ENCODE measurements at regions not wholly inside any gene's neighbourhood (a gene's known extent, or its start where the extent isn't known, plus 50 kb on each side); places are given as distances from the start of the nearest gene placed in this dataset.
A peak's percentile ranks its signal among the peaks of the same experiment; 100 is the strongest.
"Not testable (repeated sequence)": the region's sequence is repeated elsewhere in the genome, so short reads cannot be mapped to it uniquely, and the experiment has no call there.

DNA sequence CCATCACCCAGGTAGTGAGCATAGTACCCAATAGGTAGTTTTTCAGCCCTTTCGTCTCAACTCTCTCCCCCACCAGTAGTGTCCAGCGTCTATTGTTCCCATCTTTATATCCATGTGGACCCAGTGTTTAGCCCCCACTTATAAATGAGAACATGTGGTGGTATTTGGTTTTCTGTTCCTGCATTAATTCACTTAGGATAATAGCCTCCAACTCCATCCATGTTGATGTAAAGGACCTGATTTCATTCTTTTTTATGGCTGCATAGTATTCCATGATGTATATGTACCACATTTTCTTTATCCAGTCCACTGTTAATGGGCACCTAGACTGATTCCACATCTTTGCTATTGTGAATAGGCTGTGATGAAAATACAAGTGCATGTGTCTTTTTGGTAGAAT lies 51.3 kb downstream of the NACA2 start:
- not testable (repeated sequence) for H3K9me2 ChIP-seq (replicated peaks; ENCODE audit: low read depth, low read length); H3K79me2 ChIP-seq (ENCODE audit: insufficient read depth, low read length); H3K4me1 ChIP-seq (ENCODE audit: insufficient read depth, low read length, poor library complexity, severe bottlenecking); H4K20me1 ChIP-seq (ENCODE audit: insufficient read depth, low read length, poor library complexity, severe bottlenecking); H3K36me3 ChIP-seq (ENCODE audit: insufficient read depth, low read length); H3K4me3 ChIP-seq (ENCODE audit: low read length, poor library complexity, severe bottlenecking); H3K9me3 ChIP-seq (ENCODE audit: insufficient read depth, low read depth, low read length); H3F3A ChIP-seq (ENCODE audit: low read depth); H3K27me3 ChIP-seq (ENCODE audit: insufficient read depth, low read length, poor library complexity, severe bottlenecking); H2AFZ ChIP-seq (ENCODE audit: low read length); H3K9ac ChIP-seq (ENCODE audit: low read depth, low read length, poor library complexity, severe bottlenecking); H3K4me2 ChIP-seq (ENCODE audit: low read depth, low read length, poor library complexity, severe bottlenecking)

DNA sequence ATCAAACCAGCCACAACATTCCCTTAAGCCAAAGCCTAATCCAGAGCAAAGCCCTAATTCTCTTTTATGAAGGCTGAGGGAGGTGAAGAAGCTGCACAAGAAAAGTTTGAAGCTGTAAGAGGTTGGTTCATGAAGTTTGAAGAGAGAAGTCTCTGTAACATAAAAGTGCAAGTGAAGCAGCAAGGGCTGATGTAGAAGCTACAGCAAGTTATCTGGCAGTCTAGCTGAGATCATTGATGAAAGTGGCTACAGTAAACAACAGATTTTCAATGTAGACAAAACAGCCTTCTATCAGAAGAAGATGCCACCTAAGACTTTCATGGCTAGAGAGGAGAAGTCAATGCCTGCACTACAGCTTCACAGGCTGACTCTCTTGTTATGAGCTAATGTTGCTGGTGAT lies 52.5 kb downstream of the NACA2 start:
- Histone ChIP-seq H3K36me3 (ENCODE audit: insufficient read depth, low read length) (no peaks in the 10 kb centered on the region), H2AFZ (ENCODE audit: low read length) (0 out of 2 replicates have a peak overlapping the region, but pooled peaks have one; percentile 52), H3F3A (ENCODE audit: low read depth) (no peaks in the 10 kb centered on the region), H3K79me2 (ENCODE audit: insufficient read depth, low read length) (no peaks in the 10 kb centered on the region), H3K9ac (ENCODE audit: low read depth, low read length, poor library complexity, severe bottlenecking) (no peak overlapping the region), H3K4me2 (ENCODE audit: low read depth, low read length, poor library complexity, severe bottlenecking) (no peak overlapping the region), H4K20me1 (ENCODE audit: insufficient read depth, low read length, poor library complexity, severe bottlenecking) (no peaks in the 10 kb centered on the region), H3K27me3 (ENCODE audit: insufficient read depth, low read length, poor library complexity, severe bottlenecking) (no peaks in the 10 kb centered on the region), H3K9me3 (ENCODE audit: insufficient read depth, low read depth, low read length) (peaks cover 10% of the 10 kb centered on the region; the same call in 1 of the 2 replicates), H3K9me2 (replicated peaks; ENCODE audit: low read depth, low read length) (no peaks in the 10 kb centered on the region), H3K4me3 (ENCODE audit: low read length, poor library complexity, severe bottlenecking) (no peak overlapping the region), H3K4me1 (ENCODE audit: insufficient read depth, low read length, poor library complexity, severe bottlenecking) (no peaks in the 10 kb centered on the region)
- no peak for TF ChIP-seq EZH2phosphoT487 (IDR thresholded peaks at IDR 0.05; ENCODE audit: borderline replicate concordance)
- TF ChIP-seq, protein P1, sequence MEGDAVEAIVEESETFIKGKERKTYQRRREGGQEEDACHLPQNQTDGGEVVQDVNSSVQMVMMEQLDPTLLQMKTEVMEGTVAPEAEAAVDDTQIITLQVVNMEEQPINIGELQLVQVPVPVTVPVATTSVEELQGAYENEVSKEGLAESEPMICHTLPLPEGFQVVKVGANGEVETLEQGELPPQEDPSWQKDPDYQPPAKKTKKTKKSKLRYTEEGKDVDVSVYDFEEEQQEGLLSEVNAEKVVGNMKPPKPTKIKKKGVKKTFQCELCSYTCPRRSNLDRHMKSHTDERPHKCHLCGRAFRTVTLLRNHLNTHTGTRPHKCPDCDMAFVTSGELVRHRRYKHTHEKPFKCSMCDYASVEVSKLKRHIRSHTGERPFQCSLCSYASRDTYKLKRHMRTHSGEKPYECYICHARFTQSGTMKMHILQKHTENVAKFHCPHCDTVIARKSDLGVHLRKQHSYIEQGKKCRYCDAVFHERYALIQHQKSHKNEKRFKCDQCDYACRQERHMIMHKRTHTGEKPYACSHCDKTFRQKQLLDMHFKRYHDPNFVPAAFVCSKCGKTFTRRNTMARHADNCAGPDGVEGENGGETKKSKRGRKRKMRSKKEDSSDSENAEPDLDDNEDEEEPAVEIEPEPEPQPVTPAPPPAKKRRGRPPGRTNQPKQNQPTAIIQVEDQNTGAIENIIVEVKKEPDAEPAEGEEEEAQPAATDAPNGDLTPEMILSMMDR (conservative IDR thresholded peaks at IDR 0.05; ENCODE audit: low read length), result no peak

DNA sequence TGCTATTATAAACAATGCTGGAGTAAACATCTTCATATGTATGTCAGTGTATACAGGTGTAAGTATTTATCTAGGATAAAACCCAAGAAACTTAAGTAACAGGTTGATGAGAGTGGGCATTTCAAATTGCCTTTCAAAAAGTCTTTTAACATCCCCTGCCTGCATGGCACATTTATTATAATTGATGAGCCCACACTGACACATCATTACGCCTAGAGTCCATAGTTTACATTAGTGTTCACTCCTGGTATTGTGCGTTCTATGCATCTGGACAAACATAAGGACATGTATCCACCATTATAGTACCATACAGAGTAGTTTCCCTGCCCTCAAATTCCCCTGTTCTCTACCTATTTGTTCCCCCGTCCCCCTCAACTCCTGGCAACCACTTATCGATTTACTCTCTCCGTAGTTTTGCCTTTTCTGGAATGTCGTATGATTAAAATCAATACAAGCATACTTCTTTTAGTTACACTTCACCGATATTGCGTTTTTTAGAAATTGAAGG lies 53.7 kb downstream of the NACA2 start:
- H3K27me3 ChIP-seq (ENCODE audit: insufficient read depth, low read length, poor library complexity, severe bottlenecking), result no peaks in the 10 kb centered on the region
- H3K4me2 ChIP-seq (ENCODE audit: low read depth, low read length, poor library complexity, severe bottlenecking), result no peak overlapping the region
- H3K9me2 ChIP-seq (replicated peaks; ENCODE audit: low read depth, low read length), result no peaks in the 10 kb centered on the region
- H2AFZ ChIP-seq (ENCODE audit: low read length), result no peak overlapping the region; the same call in 1 of the 2 replicates
- no peaks in the 10 kb centered on the region for H3K79me2 ChIP-seq (ENCODE audit: insufficient read depth, low read length)
- H3F3A ChIP-seq (ENCODE audit: low read depth), result no peaks in the 10 kb centered on the region
- peaks cover 10% of the 10 kb centered on the region; the same call in 1 of the 2 replicates for H3K9me3 ChIP-seq (ENCODE audit: insufficient read depth, low read depth, low read length)
- H3K9ac ChIP-seq (ENCODE audit: low read depth, low read length, poor library complexity, severe bottlenecking), result no peak overlapping the region
- H3K4me3 ChIP-seq (ENCODE audit: low read length, poor library complexity, severe bottlenecking), result no peak overlapping the region
- no peaks in the 10 kb centered on the region for H4K20me1 ChIP-seq (ENCODE audit: insufficient read depth, low read length, poor library complexity, severe bottlenecking)
- no peaks in the 10 kb centered on the region for H3K4me1 ChIP-seq (ENCODE audit: insufficient read depth, low read length, poor library complexity, severe bottlenecking)
- H3K36me3 ChIP-seq (ENCODE audit: insufficient read depth, low read length), result no peaks in the 10 kb centered on the region
- TF ChIP-seq, protein P1 (conservative IDR thresholded peaks at IDR 0.05; ENCODE audit: low read length), result no peak
- TF ChIP-seq EZH2phosphoT487 (IDR thresholded peaks at IDR 0.05; ENCODE audit: borderline replicate concordance), result no peak

DNA sequence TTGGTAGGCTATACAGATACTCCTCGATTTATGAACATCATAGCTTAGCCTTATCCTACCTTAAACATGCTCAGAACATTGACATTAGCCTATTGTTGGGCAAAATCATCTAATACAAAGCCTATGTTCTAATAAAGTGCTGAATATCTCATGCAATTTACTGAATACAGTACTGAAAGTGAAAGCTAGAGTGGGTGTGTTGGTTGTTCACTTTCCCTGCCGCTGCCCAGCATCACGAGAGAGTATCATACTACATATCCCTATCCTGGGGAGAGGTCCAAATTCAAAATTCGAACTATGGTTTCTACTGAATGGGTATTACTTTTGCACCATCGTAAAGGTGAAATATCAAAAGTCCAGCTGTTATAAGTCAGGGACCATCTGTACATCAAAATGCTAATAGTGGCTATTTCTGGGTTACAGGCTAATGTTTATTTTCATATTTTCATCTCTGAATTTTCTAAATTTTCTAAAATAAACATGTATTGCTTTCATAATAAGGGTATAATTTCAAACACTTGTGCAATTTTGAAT lies 54.5 kb downstream of the NACA2 start:
- TF ChIP-seq, protein P1 (conservative IDR thresholded peaks at IDR 0.05; ENCODE audit: low read length), result no peak
- no peak for TF ChIP-seq EZH2phosphoT487 (IDR thresholded peaks at IDR 0.05; ENCODE audit: borderline replicate concordance)
- Histone ChIP-seq H3K4me2 (ENCODE audit: low read depth, low read length, poor library complexity, severe bottlenecking) (peak overlapping the region; percentile 8), H3K9ac (ENCODE audit: low read depth, low read length, poor library complexity, severe bottlenecking) (no peak overlapping the region), H3K9me3 (ENCODE audit: insufficient read depth, low read depth, low read length) (peaks cover 10% of the 10 kb centered on the region; the same call in 1 of the 2 replicates), H2AFZ (ENCODE audit: low read length) (peak overlapping the region; percentile 2; the same call in 1 of the 2 replicates), H3F3A (ENCODE audit: low read depth) (no peaks in the 10 kb centered on the region), H4K20me1 (ENCODE audit: insufficient read depth, low read length, poor library complexity, severe bottlenecking) (no peaks in the 10 kb centered on the region), H3K36me3 (ENCODE audit: insufficient read depth, low read length) (no peaks in the 10 kb centered on the region), H3K4me1 (ENCODE audit: insufficient read depth, low read length, poor library complexity, severe bottlenecking) (no peaks in the 10 kb centered on the region), H3K27me3 (ENCODE audit: insufficient read depth, low read length, poor library complexity, severe bottlenecking) (no peaks in the 10 kb centered on the region), H3K79me2 (ENCODE audit: insufficient read depth, low read length) (no peaks in the 10 kb centered on the region), H3K9me2 (replicated peaks; ENCODE audit: low read depth, low read length) (no peaks in the 10 kb centered on the region), H3K4me3 (ENCODE audit: low read length, poor library complexity, severe bottlenecking) (no peak overlapping the region)
